ENCODE measurements at regions not wholly inside any gene's neighbourhood (a gene's known extent, or its start where the extent isn't known, plus 50 kb on each side); places are given as distances from the start of the nearest gene placed in this dataset.
"Not testable (repeated sequence)": the region's sequence is repeated elsewhere in the genome, so short reads cannot be mapped to it uniquely, and the experiment has no call there.

DNA sequence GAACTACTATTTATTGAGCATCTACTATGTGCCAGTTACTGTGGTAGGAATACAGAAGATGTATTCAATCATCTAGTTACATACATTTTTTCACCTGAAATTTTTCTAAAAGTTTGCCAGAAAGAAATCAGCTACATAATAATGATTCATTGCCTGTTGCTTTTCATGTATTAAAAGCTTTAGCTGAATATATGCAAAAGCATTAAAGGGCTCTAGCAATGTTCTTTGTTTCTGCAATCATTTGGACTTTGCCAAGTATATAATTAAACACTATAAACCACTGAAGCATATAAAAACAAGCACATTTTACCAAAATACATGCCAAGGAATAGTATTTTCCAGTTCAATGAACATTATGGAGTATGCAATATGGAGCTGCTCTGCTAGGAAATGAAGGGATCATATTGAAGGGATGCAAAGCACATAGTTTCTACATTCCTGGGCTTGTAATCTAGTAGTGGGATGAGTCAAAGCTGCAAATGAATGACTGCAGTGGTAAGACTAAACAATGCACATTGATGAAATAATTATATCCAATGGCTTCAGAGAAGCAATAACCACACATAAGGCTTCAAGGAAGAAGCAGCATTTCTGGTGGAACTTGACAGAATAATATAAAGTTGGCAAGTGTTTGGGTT, 87.7 kb downstream of the FOXD4L6 start:
- H3K4me1 ChIP-seq (ENCODE audit: insufficient read depth, low read length) = peaks cover 25% of the 10 kb centered on the region
- H3K4me2 ChIP-seq (ENCODE audit: low read length); H3K79me2 ChIP-seq (ENCODE audit: low read length); H3K9ac ChIP-seq (ENCODE audit: low read length); H3K27me3 ChIP-seq (ENCODE audit: low read length); H2AFZ ChIP-seq (ENCODE audit: low read length); BruUV-seq (replicated peaks); intact Hi-C loops (cut with micrococcal nuclease); H3K9me3 ChIP-seq (ENCODE audit: low read length); H4K20me1 ChIP-seq (ENCODE audit: low read length); CTCF ChIA-PET; H3K4me3 ChIP-seq (ENCODE audit: low read length); H3F3A ChIP-seq (ENCODE audit: low read length, unreplicated experiment); H3K9me2 ChIP-seq (replicated peaks; ENCODE audit: low read length): not testable (repeated sequence)
- ATAC-seq (peak; percentile 93), DNase-seq (peak; percentile 46)
- H3K27ac ChIP-seq (ENCODE audit: low read length) = peak overlapping the region; percentile 55; the same call in 1 of the 2 replicates
- POLR2A ChIA-PET (ENCODE audit: unreplicated experiment) = interaction anchor here (0.6 kb wide), 1 partner anchor 48 kb away, joined by 3 read pairs; no protein-coding TSS in a partner anchor
- peaks cover 49% of the 10 kb centered on the region for H3K36me3 ChIP-seq (ENCODE audit: low read depth, low read length)

DNA sequence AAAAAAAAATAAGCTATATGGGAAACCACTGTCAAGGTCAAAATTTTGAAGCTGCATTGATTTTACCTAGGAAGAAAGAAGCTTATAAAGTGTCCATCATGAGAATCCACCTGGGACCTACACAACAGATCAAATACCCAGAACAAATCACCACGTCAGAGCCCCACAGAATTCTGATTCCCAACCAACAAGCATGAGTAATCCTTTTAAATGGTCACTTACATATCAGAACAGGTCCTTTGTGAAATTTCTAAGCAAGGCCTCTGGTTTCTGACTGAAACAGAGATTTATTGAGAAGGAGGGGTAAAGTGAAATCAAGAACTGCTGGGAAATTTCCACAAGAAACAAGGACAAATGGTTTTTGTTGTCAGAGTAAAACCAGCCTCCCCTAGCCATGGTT, 93.2 kb downstream of the FOXD4L6 start:
- H3K27me3 ChIP-seq (ENCODE audit: low read length); CTCF ChIA-PET; H3K27ac ChIP-seq (ENCODE audit: low read length); H4K20me1 ChIP-seq (ENCODE audit: low read length); POLR2A ChIA-PET (ENCODE audit: unreplicated experiment); H3K79me2 ChIP-seq (ENCODE audit: low read length); H3F3A ChIP-seq (ENCODE audit: low read length, unreplicated experiment); H3K4me2 ChIP-seq (ENCODE audit: low read length); H3K9me2 ChIP-seq (replicated peaks; ENCODE audit: low read length); H2AFZ ChIP-seq (ENCODE audit: low read length); H3K4me3 ChIP-seq (ENCODE audit: low read length); H3K4me1 ChIP-seq (ENCODE audit: insufficient read depth, low read length); BruUV-seq (replicated peaks); H3K9me3 ChIP-seq (ENCODE audit: low read length); intact Hi-C loops (cut with micrococcal nuclease); ATAC-seq; DNase-seq; H3K9ac ChIP-seq (ENCODE audit: low read length): not testable (repeated sequence)
- peaks cover 35% of the 10 kb centered on the region for H3K36me3 ChIP-seq (ENCODE audit: low read depth, low read length)

DNA sequence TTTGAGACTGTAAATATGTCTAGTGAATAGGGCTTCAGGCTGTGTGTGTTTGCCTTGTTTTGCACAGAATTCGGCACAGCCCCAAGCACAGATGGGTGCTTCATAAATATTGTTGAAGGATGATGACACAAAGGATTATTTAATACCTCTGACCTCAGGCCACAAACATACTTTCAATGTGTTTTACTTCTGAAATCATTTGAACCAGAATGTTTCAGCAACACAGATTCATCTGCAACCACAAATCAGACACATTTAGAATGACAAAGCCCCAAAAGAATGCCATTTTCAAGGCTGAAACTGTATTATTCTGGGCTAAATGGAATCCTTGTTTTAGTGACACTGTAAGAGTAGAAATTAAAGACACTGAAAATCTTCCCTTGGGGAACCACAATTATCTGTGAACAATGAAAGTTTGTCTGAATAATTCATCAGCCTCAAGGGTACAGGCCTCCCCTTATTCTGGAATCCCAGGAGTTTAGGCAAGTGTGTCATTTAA, 93.7 kb downstream of the FOXD4L6 start:
- BruUV-seq (replicated peaks); H3K9ac ChIP-seq (ENCODE audit: low read length); H3K4me1 ChIP-seq (ENCODE audit: insufficient read depth, low read length); H3F3A ChIP-seq (ENCODE audit: low read length, unreplicated experiment); H3K4me2 ChIP-seq (ENCODE audit: low read length); H3K4me3 ChIP-seq (ENCODE audit: low read length); CTCF ChIA-PET; H3K9me2 ChIP-seq (replicated peaks; ENCODE audit: low read length); H3K27me3 ChIP-seq (ENCODE audit: low read length); H3K79me2 ChIP-seq (ENCODE audit: low read length); POLR2A ChIA-PET (ENCODE audit: unreplicated experiment); H4K20me1 ChIP-seq (ENCODE audit: low read length); H2AFZ ChIP-seq (ENCODE audit: low read length); H3K27ac ChIP-seq (ENCODE audit: low read length); DNase-seq; ATAC-seq; intact Hi-C loops (cut with micrococcal nuclease); H3K9me3 ChIP-seq (ENCODE audit: low read length): not testable (repeated sequence)
- peaks cover 30% of the 10 kb centered on the region for H3K36me3 ChIP-seq (ENCODE audit: low read depth, low read length)

DNA sequence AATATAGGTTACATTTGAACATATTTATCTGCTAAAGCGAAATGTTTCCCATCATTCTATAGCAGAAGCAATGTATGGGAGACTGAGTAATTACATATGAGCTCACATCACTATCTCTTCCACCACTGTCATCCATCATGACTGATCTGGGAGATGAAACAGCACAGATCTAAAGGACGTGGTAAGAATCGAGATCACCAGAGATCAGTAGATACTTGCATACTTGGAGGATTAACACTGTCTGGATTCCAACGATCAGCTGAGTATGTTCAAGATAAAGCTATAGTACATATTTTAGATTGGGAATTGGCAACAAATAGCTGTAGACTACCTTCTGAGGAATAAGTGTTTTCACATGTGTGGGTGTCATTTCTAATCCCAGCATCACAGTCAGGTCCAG, 94.6 kb downstream of the FOXD4L6 start:
- H3K27me3 ChIP-seq (ENCODE audit: low read length); H3K9ac ChIP-seq (ENCODE audit: low read length); POLR2A ChIA-PET (ENCODE audit: unreplicated experiment); DNase-seq; CTCF ChIA-PET; H2AFZ ChIP-seq (ENCODE audit: low read length); intact Hi-C loops (cut with micrococcal nuclease); H3K4me3 ChIP-seq (ENCODE audit: low read length); ATAC-seq; H3K79me2 ChIP-seq (ENCODE audit: low read length); H3K4me2 ChIP-seq (ENCODE audit: low read length); H3F3A ChIP-seq (ENCODE audit: low read length, unreplicated experiment); H3K9me3 ChIP-seq (ENCODE audit: low read length); H3K4me1 ChIP-seq (ENCODE audit: insufficient read depth, low read length); H3K27ac ChIP-seq (ENCODE audit: low read length); BruUV-seq (replicated peaks); H3K9me2 ChIP-seq (replicated peaks; ENCODE audit: low read length); H4K20me1 ChIP-seq (ENCODE audit: low read length): not testable (repeated sequence)
- peaks cover 24% of the 10 kb centered on the region for H3K36me3 ChIP-seq (ENCODE audit: low read depth, low read length)

DNA sequence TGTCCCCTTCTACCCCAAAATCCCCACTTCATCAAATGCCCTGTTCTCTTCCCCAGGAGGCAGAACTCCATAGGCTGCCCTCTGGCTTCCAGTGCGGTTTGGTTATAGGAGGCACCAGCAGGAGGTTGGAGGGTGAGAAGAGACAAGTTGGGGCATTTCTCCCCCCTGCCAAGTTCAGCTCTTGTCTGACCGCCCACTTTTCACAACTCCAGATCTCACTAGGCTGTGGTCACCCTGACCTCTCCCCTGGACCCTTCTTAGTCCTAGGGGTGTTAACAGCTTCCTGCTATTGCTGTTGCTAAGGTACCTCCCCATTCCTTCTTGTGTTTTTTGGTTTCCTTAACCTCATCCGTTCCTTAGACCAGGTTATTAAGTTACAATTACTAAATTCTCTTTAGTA, 95.1 kb downstream of the FOXD4L6 start:
- POLR2A ChIA-PET (ENCODE audit: unreplicated experiment); DNase-seq; H2AFZ ChIP-seq (ENCODE audit: low read length); BruUV-seq (replicated peaks); H3K9me3 ChIP-seq (ENCODE audit: low read length); H3K9me2 ChIP-seq (replicated peaks; ENCODE audit: low read length); H3K79me2 ChIP-seq (ENCODE audit: low read length); H3K4me2 ChIP-seq (ENCODE audit: low read length); H4K20me1 ChIP-seq (ENCODE audit: low read length); H3F3A ChIP-seq (ENCODE audit: low read length, unreplicated experiment); H3K4me1 ChIP-seq (ENCODE audit: insufficient read depth, low read length); intact Hi-C loops (cut with micrococcal nuclease); CTCF ChIA-PET; H3K27me3 ChIP-seq (ENCODE audit: low read length); H3K4me3 ChIP-seq (ENCODE audit: low read length); ATAC-seq; H3K27ac ChIP-seq (ENCODE audit: low read length); H3K9ac ChIP-seq (ENCODE audit: low read length): not testable (repeated sequence)
- H3K36me3 ChIP-seq (ENCODE audit: low read depth, low read length) = peaks cover 24% of the 10 kb centered on the region

DNA sequence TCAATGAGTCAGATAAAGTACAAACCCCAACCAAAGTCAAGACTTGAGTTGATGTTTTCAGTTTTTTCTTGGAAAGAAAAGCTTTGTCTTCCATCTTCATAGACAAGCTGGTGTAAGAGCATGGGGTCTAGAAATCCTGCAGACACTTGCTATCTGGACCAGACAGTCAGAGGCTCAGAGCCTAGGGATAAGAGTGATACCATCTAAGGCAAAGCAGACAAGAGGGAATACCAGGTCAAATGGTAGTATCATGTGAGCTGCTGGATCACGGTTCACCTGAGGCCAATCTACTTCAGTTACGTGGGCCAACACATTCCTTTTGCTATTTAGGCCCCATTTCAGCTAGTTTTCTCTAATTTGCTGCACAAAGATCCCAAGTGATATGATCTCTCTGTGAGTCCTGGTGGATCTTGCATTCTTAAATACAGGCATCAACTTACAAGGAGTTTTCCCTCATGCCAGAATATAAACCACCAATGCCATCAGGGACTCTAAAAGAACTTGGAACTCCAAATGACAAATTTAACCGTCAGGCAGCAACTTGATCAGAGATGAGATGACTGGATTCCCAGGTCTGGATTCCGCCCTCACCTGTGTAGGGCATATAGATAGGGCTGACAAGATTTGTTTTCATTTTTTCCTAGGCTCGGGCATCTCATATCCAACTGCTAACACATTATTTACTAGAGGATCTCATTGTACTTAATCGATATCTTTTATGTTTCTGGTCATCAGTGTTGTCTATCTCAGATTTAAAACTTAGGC, 101.4 kb downstream of the FOXD4L6 start:
- H3K4me2 ChIP-seq (ENCODE audit: low read length); ATAC-seq; BruUV-seq (replicated peaks); H3K4me3 ChIP-seq (ENCODE audit: low read length); POLR2A ChIA-PET (ENCODE audit: unreplicated experiment); intact Hi-C loops (cut with micrococcal nuclease); H2AFZ ChIP-seq (ENCODE audit: low read length); H3K9me3 ChIP-seq (ENCODE audit: low read length); H4K20me1 ChIP-seq (ENCODE audit: low read length); H3K9ac ChIP-seq (ENCODE audit: low read length); H3F3A ChIP-seq (ENCODE audit: low read length, unreplicated experiment); H3K27me3 ChIP-seq (ENCODE audit: low read length); H3K79me2 ChIP-seq (ENCODE audit: low read length); H3K4me1 ChIP-seq (ENCODE audit: insufficient read depth, low read length); CTCF ChIA-PET; DNase-seq; H3K9me2 ChIP-seq (replicated peaks; ENCODE audit: low read length); H3K27ac ChIP-seq (ENCODE audit: low read length): not testable (repeated sequence)
- peaks cover 21% of the 10 kb centered on the region for H3K36me3 ChIP-seq (ENCODE audit: low read depth, low read length)
